ENCODE measurements at regions not wholly inside any gene's neighbourhood (a gene's known extent, or its start where the extent isn't known, plus 50 kb on each side); places are given as distances from the start of the nearest gene placed in this dataset.
A peak's percentile ranks its signal among the peaks of the same experiment; 100 is the strongest.

- DNase-seq, result no peak
These were observed 289.1 kb upstream of the CLNK start for GRCh38 chr4:10973686-10974085.

DNA sequence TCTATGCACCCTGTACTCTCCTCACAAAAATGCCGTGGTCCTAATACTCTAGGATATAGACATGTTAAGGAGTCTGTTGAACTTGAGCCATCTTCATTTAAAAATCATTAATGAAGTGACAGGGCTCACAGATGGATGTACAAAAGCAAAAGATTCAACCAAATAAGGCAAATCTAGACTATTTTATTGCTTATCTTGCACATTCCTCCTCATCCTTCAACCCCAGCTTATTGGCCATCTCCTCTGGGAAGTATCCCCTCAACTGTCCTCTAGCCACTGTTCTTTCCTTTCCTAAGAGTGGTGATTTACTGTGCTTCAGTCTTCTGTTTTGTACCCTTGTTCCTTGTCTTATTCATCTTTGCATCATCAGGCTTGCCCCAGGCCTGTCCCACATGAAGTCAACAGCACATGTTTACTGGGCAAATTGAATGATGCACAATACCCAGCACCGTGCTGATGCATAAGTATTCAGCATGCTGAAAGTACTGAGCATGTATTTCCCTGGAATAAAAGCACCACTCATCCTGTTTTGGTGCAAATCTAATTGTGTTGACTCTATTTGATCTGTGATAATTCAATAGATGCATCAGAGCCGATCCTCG, 287.3 kb upstream of the CLNK start:
- DNase-seq, result no peak

DNA sequence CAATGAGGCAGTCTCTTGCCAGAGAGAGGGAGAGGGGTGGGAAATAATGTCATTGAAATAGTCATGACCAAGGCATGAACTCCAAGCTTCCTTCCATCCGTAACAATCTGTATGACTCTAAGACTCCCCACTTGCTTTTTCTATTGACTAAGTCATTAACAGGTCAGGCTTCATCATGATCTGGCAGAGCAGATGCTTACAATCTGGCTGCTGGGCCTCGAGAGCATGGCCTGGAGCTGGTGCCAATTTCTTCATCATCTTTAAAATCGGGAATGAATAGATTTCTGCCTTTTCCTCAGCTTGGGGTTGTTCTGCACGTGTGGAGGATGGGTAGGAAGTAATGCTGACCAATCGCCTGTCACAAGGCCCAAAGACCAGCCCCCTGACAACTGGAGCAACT, 280.6 kb upstream of the CLNK start:
- DNase-seq, result peak; percentile 15

GRCh38 chr4:10963958-10964703, 279.6 kb upstream of the CLNK start:
- peak; percentile 16 for DNase-seq

DNA sequence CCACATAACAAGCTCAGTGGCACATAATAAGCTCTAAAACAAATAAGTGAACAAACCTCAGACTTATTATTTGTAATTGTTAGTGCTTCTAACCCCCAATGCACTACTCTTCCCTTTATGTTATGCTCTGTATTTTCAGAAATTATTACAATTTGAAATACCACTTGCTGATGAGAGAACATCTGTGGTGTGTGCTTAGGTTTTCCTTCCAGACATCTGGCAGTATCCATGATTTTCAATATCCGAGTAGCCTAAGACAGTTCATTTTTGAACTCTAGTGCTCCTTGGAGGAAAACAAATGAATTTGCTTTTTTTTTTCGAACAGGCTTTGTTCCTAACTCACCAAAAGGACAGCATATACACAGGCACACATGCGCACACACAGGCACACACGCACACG, 278.7 kb upstream of the CLNK start:
- no peak for DNase-seq

DNA sequence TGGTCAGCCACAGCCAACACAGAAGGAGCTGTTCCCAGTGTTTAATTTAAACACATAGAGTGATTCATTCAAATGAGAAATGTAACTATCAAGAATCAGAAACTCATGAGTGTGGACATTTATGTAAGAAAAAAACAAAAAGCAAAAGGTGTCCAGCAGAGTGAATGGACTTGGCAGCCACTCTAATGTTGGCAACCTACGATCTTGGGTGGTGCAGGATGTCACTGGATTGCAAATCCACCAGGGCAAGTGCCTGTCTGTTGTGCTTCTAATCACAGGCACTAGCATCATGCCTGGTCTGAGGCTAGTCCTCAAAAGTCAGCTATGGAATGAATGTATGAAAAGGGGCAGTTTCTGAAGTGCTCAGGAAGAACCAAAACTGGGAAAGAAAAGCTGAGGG, 277.7 kb upstream of the CLNK start:
- DNase-seq, result peak; percentile 10

GRCh38 chr4:10960389-10960788, 275.8 kb upstream of the CLNK start:
- DNase-seq, result no peak

DNA sequence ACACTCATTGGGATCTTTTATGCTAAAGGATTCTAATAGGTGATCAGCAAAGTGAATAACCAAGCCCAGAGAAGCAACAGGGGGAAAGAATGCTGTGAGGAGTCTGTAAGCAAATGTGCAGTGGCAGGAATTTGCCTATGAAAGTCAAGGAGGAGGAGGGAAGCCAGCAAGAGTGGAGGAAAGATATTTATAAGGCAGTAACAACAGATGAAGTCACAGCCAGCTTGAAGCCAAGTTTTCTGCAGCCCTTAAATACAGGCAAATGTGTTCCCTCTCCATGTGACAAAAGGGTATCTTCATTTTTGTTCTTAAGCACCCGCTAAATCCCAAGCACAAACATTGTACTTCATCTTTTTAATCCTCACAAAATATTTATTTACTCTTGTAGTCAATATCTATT, 275.0 kb upstream of the CLNK start:
- no peak for DNase-seq

DNA sequence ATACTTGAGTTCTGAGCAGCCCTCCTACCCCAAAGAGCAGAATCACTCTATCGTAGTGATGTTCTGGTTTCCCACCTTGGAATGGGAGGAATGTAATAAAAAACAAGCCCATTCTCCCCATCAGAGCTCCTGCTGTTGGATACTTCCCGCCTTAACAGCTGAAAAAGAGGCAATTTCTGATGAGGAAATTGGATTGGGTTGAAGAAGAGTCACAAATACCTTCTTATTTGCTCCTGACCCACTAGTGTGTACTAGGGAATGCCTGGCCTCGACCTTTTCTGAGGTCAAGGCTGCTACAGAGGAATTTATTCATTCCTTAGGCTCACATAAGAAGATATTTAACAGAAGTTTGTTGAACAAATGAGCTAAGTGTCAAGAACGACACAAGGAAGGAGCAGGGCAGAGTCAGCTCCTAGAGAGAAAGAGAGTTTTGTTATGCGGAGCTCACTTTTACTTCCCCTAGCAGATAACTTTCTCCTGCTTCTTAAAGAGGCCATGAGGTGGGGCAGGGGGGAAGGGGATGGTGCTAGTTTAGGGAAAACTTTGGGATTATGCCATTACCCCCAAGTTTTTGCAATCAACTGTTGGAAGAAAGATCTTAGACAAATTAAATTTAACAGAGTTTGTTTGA, 273.8 kb upstream of the CLNK start:
- DNase-seq, result peak; percentile 41

DNA sequence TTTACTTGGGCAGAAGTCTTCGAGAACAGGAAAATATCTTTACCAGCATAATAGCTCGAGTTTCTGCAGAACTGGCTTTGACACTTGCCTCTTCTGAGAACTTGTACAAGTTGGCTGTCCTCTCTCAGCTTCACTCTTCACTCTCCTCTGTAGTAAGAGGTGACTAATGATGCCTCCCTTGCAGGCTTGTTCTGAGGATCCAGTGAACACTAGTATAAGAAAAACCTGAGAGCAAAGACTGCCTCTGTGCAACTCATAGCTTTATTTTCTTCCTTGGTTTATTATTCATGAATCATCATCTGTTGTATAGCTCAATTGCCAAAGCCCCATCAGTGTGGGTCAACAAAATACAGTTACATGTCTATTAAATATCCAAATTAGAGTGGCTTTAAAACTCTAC, 266.7 kb upstream of the CLNK start:
- no peak for DNase-seq

GRCh38 chr4:10949039-10949733, 264.6 kb upstream of the CLNK start:
- no peak for DNase-seq

DNA sequence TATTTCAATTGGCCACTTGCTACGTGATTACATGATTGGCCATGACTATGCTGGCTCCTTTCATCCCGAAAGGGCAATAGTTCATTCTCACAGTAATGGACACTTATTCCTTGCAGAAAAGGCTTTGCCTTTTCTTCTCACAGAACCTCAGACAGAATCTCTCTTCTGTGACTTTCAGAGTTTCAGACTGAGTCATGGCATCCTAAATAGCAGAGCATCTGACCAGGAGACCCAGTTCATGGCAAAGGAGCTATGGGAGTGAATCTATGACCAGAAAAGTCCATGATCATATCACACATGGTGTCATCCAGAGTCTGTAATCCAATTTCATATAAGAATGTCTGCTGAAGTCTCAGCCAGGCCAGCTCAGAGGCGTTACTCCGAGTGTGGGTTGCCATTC, 263.3 kb upstream of the CLNK start:
- no peak for DNase-seq

DNA sequence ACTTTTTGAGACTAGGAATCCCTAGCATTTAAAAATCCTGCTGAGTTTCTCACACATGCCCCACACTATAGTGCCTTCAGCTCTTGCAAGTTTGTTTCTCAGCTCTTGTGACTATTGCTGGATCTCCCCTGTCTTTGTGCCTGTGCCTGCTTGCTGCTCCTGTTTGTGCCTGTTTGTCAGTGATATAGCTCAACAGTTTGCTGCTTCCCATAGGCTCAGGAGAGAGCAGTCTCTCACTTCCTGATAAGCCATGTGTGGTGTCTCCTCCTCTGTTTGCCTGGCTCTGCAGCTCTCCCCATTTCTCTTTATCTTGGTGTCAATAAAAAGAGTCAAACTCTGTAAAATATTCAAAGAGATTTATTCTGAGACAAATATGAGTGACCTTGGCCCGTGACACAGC, 259.8 kb upstream of the CLNK start:
- DNase-seq, result no peak

GRCh38 chr4:10942156-10942555, 257.6 kb upstream of the CLNK start:
- no peak for DNase-seq

GRCh38 chr4:10929818-10930217, 245.2 kb upstream of the CLNK start:
- no peak for DNase-seq

- no peak for DNase-seq
These were observed 241.4 kb upstream of the CLNK start for GRCh38 chr4:10925996-10926395.

DNA sequence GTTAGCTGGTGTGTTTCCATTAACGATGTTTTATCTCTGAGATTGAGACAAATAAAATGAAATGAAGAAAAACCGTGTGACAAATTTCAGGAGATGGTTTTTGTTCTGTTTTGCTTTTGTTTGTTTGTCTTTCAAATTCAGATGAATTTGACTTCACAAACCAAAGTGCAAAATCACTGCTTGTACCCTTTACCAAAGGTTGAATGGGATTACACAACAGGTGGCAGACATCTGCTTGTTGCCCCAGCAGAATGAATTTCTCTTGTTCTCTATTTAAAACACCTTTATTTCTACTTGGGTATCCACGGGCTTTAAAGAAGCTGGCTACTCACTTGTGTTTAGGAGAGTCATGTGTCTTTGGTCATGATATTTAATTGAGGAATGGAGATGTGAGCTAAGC, 239.7 kb upstream of the CLNK start:
- no peak for DNase-seq

DNA sequence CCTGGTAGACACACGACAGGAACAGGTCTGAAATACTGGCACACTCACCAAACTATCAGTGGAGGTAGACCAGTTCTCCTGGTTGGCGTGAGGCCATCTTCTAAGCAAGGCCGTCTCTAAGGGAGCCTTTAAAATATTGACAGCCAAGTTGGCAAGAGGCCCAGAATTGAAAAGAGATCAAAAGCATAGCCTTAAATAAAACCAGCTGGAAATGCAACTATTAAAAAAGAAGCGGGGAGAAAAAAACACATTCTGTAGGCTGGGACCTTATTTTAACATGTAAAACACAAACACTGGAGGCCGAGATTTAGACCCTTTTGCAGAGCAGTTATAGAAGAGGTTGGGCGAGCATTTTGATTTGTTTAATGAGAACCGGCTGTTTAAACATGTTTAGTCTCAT, 233.0 kb upstream of the CLNK start:
- DNase-seq, result no peak

GRCh38 chr4:10898072-10898471, 213.5 kb upstream of the CLNK start:
- DNase-seq, result no peak

DNA sequence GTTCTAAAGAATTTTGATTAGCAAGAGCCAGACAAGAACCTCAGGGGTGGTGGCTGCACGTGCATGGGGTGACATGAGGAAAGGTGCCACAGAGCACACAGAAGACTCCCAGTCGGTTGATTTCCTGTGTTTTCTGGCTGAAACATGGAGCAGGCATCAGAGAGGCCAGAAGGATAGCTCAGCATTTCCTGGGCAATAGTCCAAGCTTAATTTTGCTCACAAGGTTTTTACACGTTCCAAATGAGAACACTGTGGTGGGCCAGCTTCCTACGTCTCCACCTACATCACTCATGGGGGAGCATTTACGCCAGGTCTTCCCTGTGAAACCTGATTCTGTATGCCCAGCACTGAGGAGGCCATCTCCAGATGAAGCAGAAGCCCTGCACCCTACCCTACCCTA, 212.5 kb upstream of the CLNK start:
- no peak for DNase-seq

DNA sequence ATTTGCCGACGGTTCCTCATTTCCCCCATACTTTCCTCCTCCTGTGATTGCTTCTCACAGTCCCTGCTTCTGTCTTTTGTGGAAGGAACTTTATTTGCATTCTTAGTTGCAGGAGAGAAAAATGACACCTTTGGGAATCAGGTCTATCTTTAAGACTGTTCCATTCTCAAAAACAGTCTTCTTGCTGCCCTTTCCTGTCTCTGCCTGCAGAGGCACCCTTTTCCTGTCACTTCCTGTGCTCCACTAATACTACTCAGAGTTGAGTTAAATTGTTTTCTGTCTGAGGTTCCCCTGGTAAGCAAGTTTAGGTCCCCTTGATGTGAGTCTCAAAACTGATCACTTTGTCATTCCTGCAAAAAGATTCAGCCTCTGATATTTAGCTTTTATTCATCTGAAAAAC, 208.8 kb upstream of the CLNK start:
- DNase-seq, result no peak

DNA sequence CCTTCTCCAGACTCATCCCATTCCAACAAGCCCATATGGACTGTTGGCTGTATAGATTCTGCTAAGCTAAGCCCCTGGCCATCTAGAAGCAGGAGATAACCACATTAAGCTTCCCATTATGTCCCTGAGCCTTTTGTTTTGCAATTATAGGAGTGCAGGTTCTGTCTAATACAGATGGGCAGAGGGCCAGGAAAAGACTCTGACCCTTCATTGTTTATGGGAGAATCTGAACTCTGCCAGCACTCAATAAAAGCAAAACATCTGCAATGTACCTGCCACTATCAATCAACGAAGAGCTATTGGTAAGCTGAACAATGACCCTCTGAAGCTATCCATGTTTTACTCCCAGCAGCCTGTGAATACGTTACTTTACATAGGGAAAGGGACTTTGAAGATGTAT, 207.3 kb upstream of the CLNK start:
- no peak for DNase-seq

GRCh38 chr4:10889819-10890218, 205.3 kb upstream of the CLNK start:
- no peak for DNase-seq

Data from islet precursor cell (in vitro differentiated cells).